DOHH2 (cell line): ENCODE measurements at regions not wholly inside any gene's neighbourhood (a gene's known extent, or its start where the extent isn't known, plus 50 kb on each side); places are given as distances from the start of the nearest gene placed in this dataset.

Source experiments
- H3F3A ChIP-seq: fragments of 200-600 bp; sonication (generic), shearing (Covaris generic); 2 replicates; pipeline ENCODE4 v1.6.0; 2016; ENCODE audit warnings: antibody characterized with exemption, mild to moderate bottlenecking; ENCODE audit not compliant: control insufficient read depth, insufficient read depth
- H3K27ac ChIP-seq: fragments of 200-600 bp; sonication (generic); 2 replicates; pipeline ENCODE4 v1.5.1; 2014; ENCODE audit warnings: low read depth, mild to moderate bottlenecking, low read length, moderate library complexity
- H3K27me3 ChIP-seq: fragments of 200-600 bp; sonication (generic); 2 replicates; pipeline ENCODE4 v1.6.1; 2014; ENCODE audit warnings: mild to moderate bottlenecking, low read length, mixed read lengths; ENCODE audit not compliant: control insufficient read depth
- H3K36me3 ChIP-seq: fragments of 200-600 bp; sonication (generic); 2 replicates; pipeline ENCODE4 v1.6.1; 2014; ENCODE audit warnings: mild to moderate bottlenecking, low read length, moderate library complexity, mixed read lengths; ENCODE audit not compliant: control insufficient read depth
- H3K4me1 ChIP-seq: fragments of 200-600 bp; sonication (generic); 2 replicates; pipeline ENCODE4 v1.6.1; 2014; ENCODE audit warnings: mild to moderate bottlenecking, low read length, mixed read lengths; ENCODE audit not compliant: control insufficient read depth
- H3K4me2 ChIP-seq: fragments of 200-600 bp; sonication (generic); 2 replicates; pipeline ENCODE4 v1.6.0; 2014; ENCODE audit warnings: mild to moderate bottlenecking, low read length, moderate library complexity
- H3K4me3 ChIP-seq: fragments of 200-600 bp; sonication (generic); 2 replicates; pipeline ENCODE4 v1.5.1; 2014; ENCODE audit warnings: mild to moderate bottlenecking, low read length, mixed read lengths
- H3K79me2 ChIP-seq: fragments of 200-600 bp; sonication (generic); 2 replicates; pipeline ENCODE4 v1.6.1; 2014; ENCODE audit warnings: mild to moderate bottlenecking, low read length, mixed read lengths; ENCODE audit not compliant: control insufficient read depth
- H3K9me2 ChIP-seq: fragments of 200-600 bp; sonication (generic); replicated peaks from 2 replicates; pipeline ENCODE4 v1.6.1; 2014; ENCODE audit warnings: mild to moderate bottlenecking, low read length, mixed read lengths; ENCODE audit not compliant: control insufficient read depth
- H3K9me3 ChIP-seq: fragments of 200-600 bp; sonication (generic); 2 replicates; pipeline ENCODE4 v1.6.1; 2014; ENCODE audit warnings: antibody characterized with exemption, low read length, mixed read lengths; ENCODE audit not compliant: control insufficient read depth, insufficient read depth
- H4K20me1 ChIP-seq: fragments of 200-600 bp; sonication (generic); 2 replicates; pipeline ENCODE4 v1.6.0; 2014; ENCODE audit warnings: low read depth, mild to moderate bottlenecking, antibody characterized with exemption, low read length, moderate library complexity; ENCODE audit not compliant: control insufficient read depth, insufficient read depth
- EZH2phosphoT487 ChIP-seq: fragments of 200-600 bp; sonication (generic); IDR thresholded peaks from 2 replicates; pipeline ENCODE4 v1.6.1; 2017; ENCODE audit warnings: borderline replicate concordance, mild to moderate bottlenecking, antibody characterized with exemption, low read length, moderate library complexity, mixed read lengths
- TF ChIP-seq, protein P1 (sequence below): fragments of 200-600 bp; sonication (generic); IDR thresholded peaks from one replicate; pipeline ENCODE4 v1.5.1; 2014; ENCODE audit warnings: antibody characterized with exemption, mild to moderate bottlenecking, low read depth, low read length; ENCODE audit not compliant: poor library complexity, severe bottlenecking

GRCh38 chr6:140130074-140130473 lies 755.6 kb upstream of the CITED2 start:
- Histone ChIP-seq H3K27ac (no peak overlapping the region), H4K20me1 (no peaks in the 10 kb centered on the region), H3K9me3 (peaks cover 5% of the 10 kb centered on the region; the same call in 1 of the 2 replicates)

DNA sequence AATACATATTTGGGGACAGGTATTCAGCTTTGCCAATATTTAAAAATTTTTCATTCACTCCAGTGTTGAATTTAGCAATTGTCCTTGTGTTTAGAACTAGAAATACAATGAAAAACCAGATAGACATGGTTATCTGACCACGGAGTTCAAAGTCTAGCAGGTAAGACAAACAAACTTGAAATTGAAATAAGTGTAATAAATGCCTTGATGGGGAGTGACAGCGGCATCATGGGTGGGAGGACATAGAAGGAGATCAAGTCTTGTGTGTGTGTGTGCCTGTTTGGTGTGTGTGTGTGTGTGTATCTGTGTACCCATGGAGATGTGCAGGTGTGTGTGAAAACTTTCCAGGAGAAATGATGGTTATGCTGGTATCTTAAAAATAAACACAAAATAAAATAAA lies 750.0 kb upstream of the CITED2 start:
- H3K27me3 ChIP-seq: no peaks in the 10 kb centered on the region
- no peaks in the 10 kb centered on the region for H3K79me2 ChIP-seq
- no peaks in the 10 kb centered on the region for H3K36me3 ChIP-seq
- no peaks in the 10 kb centered on the region for H4K20me1 ChIP-seq
- no peak overlapping the region for H3K27ac ChIP-seq
- H3K9me2 ChIP-seq: no peaks in the 10 kb centered on the region
- no peak overlapping the region for H3K4me3 ChIP-seq
- no peak overlapping the region for H3K4me2 ChIP-seq
- H3K9me3 ChIP-seq: peaks cover 5% of the 10 kb centered on the region; the same call in 1 of the 2 replicates
- TF ChIP-seq, protein P1, sequence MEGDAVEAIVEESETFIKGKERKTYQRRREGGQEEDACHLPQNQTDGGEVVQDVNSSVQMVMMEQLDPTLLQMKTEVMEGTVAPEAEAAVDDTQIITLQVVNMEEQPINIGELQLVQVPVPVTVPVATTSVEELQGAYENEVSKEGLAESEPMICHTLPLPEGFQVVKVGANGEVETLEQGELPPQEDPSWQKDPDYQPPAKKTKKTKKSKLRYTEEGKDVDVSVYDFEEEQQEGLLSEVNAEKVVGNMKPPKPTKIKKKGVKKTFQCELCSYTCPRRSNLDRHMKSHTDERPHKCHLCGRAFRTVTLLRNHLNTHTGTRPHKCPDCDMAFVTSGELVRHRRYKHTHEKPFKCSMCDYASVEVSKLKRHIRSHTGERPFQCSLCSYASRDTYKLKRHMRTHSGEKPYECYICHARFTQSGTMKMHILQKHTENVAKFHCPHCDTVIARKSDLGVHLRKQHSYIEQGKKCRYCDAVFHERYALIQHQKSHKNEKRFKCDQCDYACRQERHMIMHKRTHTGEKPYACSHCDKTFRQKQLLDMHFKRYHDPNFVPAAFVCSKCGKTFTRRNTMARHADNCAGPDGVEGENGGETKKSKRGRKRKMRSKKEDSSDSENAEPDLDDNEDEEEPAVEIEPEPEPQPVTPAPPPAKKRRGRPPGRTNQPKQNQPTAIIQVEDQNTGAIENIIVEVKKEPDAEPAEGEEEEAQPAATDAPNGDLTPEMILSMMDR: no peak
- TF ChIP-seq EZH2phosphoT487: no peak
- H3F3A ChIP-seq: no peaks in the 10 kb centered on the region
- H3K4me1 ChIP-seq: no peaks in the 10 kb centered on the region

More at GRCh38 chr6:140130074-140130473, 755.6 kb upstream of the CITED2 start:
- Histone ChIP-seq H3K4me3 (no peak overlapping the region), H3K79me2 (no peaks in the 10 kb centered on the region), H3K4me1 (no peaks in the 10 kb centered on the region), H3K9me2 (no peaks in the 10 kb centered on the region), H3K27me3 (no peaks in the 10 kb centered on the region), H3K4me2 (no peak overlapping the region), H3K36me3 (no peaks in the 10 kb centered on the region), H3F3A (no peaks in the 10 kb centered on the region)
- TF ChIP-seq, protein P1: no peak
- TF ChIP-seq EZH2phosphoT487: no peak

GRCh38 chr6:140108167-140108566 lies 733.7 kb upstream of the CITED2 start:
- no peaks in the 10 kb centered on the region for H4K20me1 ChIP-seq
- H3K9me3 ChIP-seq: no peaks in the 10 kb centered on the region
- no peaks in the 10 kb centered on the region for H3K27me3 ChIP-seq
- no peaks in the 10 kb centered on the region for H3K36me3 ChIP-seq
- H3K27ac ChIP-seq: no peak overlapping the region
- TF ChIP-seq EZH2phosphoT487: no peak
- TF ChIP-seq, protein P1: no peak
- H3K9me2 ChIP-seq: no peaks in the 10 kb centered on the region
- H3F3A ChIP-seq: no peaks in the 10 kb centered on the region
- no peak overlapping the region for H3K4me3 ChIP-seq
- no peak overlapping the region for H3K4me2 ChIP-seq
- H3K79me2 ChIP-seq: no peaks in the 10 kb centered on the region
- no peaks in the 10 kb centered on the region for H3K4me1 ChIP-seq

DNA sequence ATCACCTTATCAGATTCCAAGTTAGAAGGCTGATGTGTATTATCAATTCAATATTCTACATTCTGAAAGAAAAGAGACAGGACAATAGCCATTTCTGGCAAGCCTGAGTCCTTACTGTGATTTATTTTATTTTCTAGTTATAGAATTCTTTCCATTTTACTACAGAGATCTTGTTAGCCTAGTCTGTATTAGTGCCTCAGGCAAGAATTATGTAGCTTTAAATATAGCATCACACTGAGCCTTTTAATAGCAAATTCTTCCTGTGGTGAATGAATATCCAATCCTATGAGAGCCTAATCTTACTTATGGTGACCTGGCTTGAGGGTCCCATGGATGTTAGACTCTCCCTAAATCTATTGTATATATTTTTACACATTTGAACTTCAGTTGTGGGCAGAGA lies 732.8 kb upstream of the CITED2 start:
- Histone ChIP-seq H3K4me2 (no peak overlapping the region), H3K79me2 (no peaks in the 10 kb centered on the region), H3K9me2 (no peaks in the 10 kb centered on the region), H3K27ac (no peak overlapping the region), H3K9me3 (no peaks in the 10 kb centered on the region), H3K27me3 (no peaks in the 10 kb centered on the region), H3K4me1 (no peaks in the 10 kb centered on the region), H3K4me3 (no peak overlapping the region), H3K36me3 (no peaks in the 10 kb centered on the region), H3F3A (no peaks in the 10 kb centered on the region), H4K20me1 (no peaks in the 10 kb centered on the region)
- no peak for TF ChIP-seq EZH2phosphoT487
- TF ChIP-seq, protein P1: no peak
